Stimulated activated CD8-positive, alpha-beta memory T cell treated with anti-CD3 and anti-CD28 coated beads, Interleukin-15, amount 100 ng/mL, for 1 hour (primary cell): ENCODE measurements at regions not wholly inside any gene's neighbourhood (a gene's known extent, or its start where the extent isn't known, plus 50 kb on each side); places are given as distances from the start of the nearest gene placed in this dataset.
"Not testable (repeated sequence)": the region's sequence is repeated elsewhere in the genome, so short reads cannot be mapped to it uniquely, and the experiment has no call there.

Experiments used
- DNase-seq: peaks from one replicate; pipeline ENCODE4 v3.0.0-alpha.2; 2020; ENCODE audit warnings: low read depth

- no peak for DNase-seq
These were observed 162.9 kb downstream of the TRIB2 start for GRCh38 chr2:12879649-12880048.

GRCh38 chr2:12881952-12882351 is 165.2 kb downstream of the TRIB2 start:
- no peak for DNase-seq

- DNase-seq = no peak
These were observed 165.7 kb downstream of the TRIB2 start for GRCh38 chr2:12882393-12882792.

- DNase-seq = no peak
These were observed 167.2 kb downstream of the TRIB2 start for GRCh38 chr2:12883906-12884305.

- DNase-seq = no peak
These were observed 168.1 kb downstream of the TRIB2 start for GRCh38 chr2:12884713-12885282.

GRCh38 chr2:12890066-12890465 is 173.3 kb downstream of the TRIB2 start:
- no peak for DNase-seq

GRCh38 chr2:12890481-12890991 is 173.8 kb downstream of the TRIB2 start:
- DNase-seq = no peak

GRCh38 chr2:12895017-12895416 is 178.3 kb downstream of the TRIB2 start:
- DNase-seq = no peak

GRCh38 chr2:12896318-12896982 is 179.7 kb downstream of the TRIB2 start:
- no peak for DNase-seq

GRCh38 chr2:12897181-12897580 is 180.4 kb downstream of the TRIB2 start:
- DNase-seq = no peak

GRCh38 chr2:12903272-12903671 is 186.5 kb downstream of the TRIB2 start:
- no peak for DNase-seq

- no peak for DNase-seq
These were observed 193.7 kb downstream of the TRIB2 start for GRCh38 chr2:12910431-12910830.

GRCh38 chr2:12915787-12916186 is 199.1 kb downstream of the TRIB2 start:
- no peak for DNase-seq

GRCh38 chr2:12918138-12918834 is 201.6 kb downstream of the TRIB2 start:
- no peak for DNase-seq

GRCh38 chr2:12918835-12919445 is 202.2 kb downstream of the TRIB2 start:
- no peak for DNase-seq

- no peak for DNase-seq
These were observed 204.6 kb downstream of the TRIB2 start for GRCh38 chr2:12921321-12921720.

GRCh38 chr2:12923907-12924610 is 207.3 kb downstream of the TRIB2 start:
- DNase-seq = no peak

GRCh38 chr2:12926641-12927040 is 209.9 kb downstream of the TRIB2 start:
- not testable (repeated sequence) for DNase-seq

GRCh38 chr2:12928197-12928774 is 211.6 kb downstream of the TRIB2 start:
- no peak for DNase-seq

- DNase-seq = no peak
These were observed 212.2 kb downstream of the TRIB2 start for GRCh38 chr2:12928775-12929401.

GRCh38 chr2:12929758-12930157 is 213.0 kb downstream of the TRIB2 start:
- DNase-seq = no peak
